Right lobe of liver (tissue), 4 donors: ENCODE measurements at regions not wholly inside any gene's neighbourhood (a gene's known extent, or its start where the extent isn't known, plus 50 kb on each side); places are given as distances from the start of the nearest gene placed in this dataset.
A peak's percentile ranks its signal among the peaks of the same experiment; 100 is the strongest.

Source experiments
- CTCF ChIP-seq, 4 donors: fragments of 200-600 bp in 3 of 4; fragments of 450-650 bp in 1 of 4; IDR thresholded peaks; one replicate each; pipeline versions ENCODE4 v1.5.1 to v1.8.0; 2016 to 2022; ENCODE audit warnings: antibody characterized with exemption in 4 of 4, mild to moderate bottlenecking in 2 of 4
- POLR2A ChIP-seq: fragments of 450-650 bp; IDR thresholded peaks from one replicate; pipeline ENCODE4 v1.6.1; 2017; ENCODE audit warnings: antibody characterized with exemption, mild to moderate bottlenecking
- donor health status: DM: no; HTN: no; CAD: no.
- donor health status: DM: no; HTN: no; CAD: no.
- donor health status: DM: no; HTN: yes; CAD: no.

- TF ChIP-seq CTCF (IDR thresholded peaks at IDR 0.05) (no peak), POLR2A (peak; percentile 87)
Observed at GRCh38 chr13:109396266-109396665, 390.1 kb downstream of the IRS2 start.
